Activated CD8-positive, alpha-beta T cell treated with anti-CD3 and anti-CD28 coated beads for 36 hours (primary cell): ENCODE measurements at regions not wholly inside any gene's neighbourhood (a gene's known extent, or its start where the extent isn't known, plus 50 kb on each side); places are given as distances from the start of the nearest gene placed in this dataset.

Experiments used
- ATAC-seq: fragments of 200-7000 bp; cut with Tn5 transposase; one replicate; pipeline ENCODE4 v1.10.0; 2021; ENCODE audit warnings: mild to moderate bottlenecking, moderate library complexity
- CTCF ChIA-PET: fragments of 350-600 bp; sonication (Branson Sonifier 250); formaldehyde crosslinking; loops from one replicate; lab custom pipeline; 2021; ENCODE audit warnings: antibody characterized with exemption; lab: Charles Lee
- POLR2A ChIA-PET: fragments of 350-600 bp; sonication (Branson Sonifier 250); formaldehyde crosslinking; loops from one replicate; lab custom pipeline; 2021; ENCODE audit warnings: antibody characterized with exemption; lab: Charles Lee
- DNase-seq: peaks from one replicate; pipeline ENCODE4 v3.0.0-alpha.2; 2020
- H3K27ac Mint-ChIP-seq: one replicate; pipeline ENCODE4 v1.8.0; 2021; ENCODE audit warnings: mild to moderate bottlenecking, mixed read lengths
- H3K27me3 Mint-ChIP-seq: one replicate; pipeline ENCODE4 v1.8.0; 2021; ENCODE audit warnings: mixed read lengths
- H3K36me3 Mint-ChIP-seq: one replicate; pipeline ENCODE4 v1.8.0; 2021; ENCODE audit warnings: low read depth, mixed read lengths
- H3K4me1 Mint-ChIP-seq: one replicate; pipeline ENCODE4 v1.8.0; 2021; ENCODE audit warnings: low read depth, mixed read lengths
- H3K4me3 Mint-ChIP-seq: one replicate; pipeline ENCODE4 v1.8.0; 2021; ENCODE audit warnings: mild to moderate bottlenecking, moderate library complexity, mixed read lengths
- H3K9me3 Mint-ChIP-seq: one replicate; pipeline ENCODE4 v1.8.0; 2021; ENCODE audit warnings: mixed read lengths
- intact Hi-C: fragments of 100-400 bp; cut with micrococcal nuclease; formaldehyde crosslinking; loops from one replicate; pipeline ENCODE4 v1.10.0; 2022
- TF ChIP-seq, protein P1 (sequence below): fragments of 200-600 bp; IDR thresholded peaks from one replicate; pipeline ENCODE4 v1.8.0; 2022; ENCODE audit warnings: antibody characterized with exemption, mild to moderate bottlenecking

DNA sequence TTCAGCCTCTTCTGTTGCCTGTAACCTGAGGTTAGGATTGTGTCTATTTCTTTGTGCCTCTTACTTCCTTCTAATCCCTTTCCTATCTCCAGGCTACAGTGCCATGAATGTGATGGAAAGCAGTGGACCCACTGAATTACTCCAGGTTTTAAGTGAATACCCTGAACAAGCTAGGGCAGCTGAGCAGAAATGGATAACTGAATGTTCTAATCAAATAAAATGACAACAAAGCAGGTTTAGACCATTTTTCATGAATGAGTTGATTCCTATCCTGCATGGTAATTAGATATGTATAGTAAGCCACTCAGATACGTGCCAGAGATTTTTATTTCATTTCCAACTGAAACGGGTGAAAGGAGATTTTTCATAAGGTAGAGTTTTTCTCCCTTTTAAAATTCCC, 127.5 kb upstream of the ZP4 start:
- TF ChIP-seq, protein P1, sequence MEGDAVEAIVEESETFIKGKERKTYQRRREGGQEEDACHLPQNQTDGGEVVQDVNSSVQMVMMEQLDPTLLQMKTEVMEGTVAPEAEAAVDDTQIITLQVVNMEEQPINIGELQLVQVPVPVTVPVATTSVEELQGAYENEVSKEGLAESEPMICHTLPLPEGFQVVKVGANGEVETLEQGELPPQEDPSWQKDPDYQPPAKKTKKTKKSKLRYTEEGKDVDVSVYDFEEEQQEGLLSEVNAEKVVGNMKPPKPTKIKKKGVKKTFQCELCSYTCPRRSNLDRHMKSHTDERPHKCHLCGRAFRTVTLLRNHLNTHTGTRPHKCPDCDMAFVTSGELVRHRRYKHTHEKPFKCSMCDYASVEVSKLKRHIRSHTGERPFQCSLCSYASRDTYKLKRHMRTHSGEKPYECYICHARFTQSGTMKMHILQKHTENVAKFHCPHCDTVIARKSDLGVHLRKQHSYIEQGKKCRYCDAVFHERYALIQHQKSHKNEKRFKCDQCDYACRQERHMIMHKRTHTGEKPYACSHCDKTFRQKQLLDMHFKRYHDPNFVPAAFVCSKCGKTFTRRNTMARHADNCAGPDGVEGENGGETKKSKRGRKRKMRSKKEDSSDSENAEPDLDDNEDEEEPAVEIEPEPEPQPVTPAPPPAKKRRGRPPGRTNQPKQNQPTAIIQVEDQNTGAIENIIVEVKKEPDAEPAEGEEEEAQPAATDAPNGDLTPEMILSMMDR: no peak
- Mint-ChIP-seq H3K4me3 (no peak overlapping the region), H3K27ac (no peak overlapping the region), H3K4me1 (no peaks in the 10 kb centered on the region), H3K36me3 (no peaks in the 10 kb centered on the region), H3K27me3 (no peaks in the 10 kb centered on the region), H3K9me3 (peaks cover 5% of the 10 kb centered on the region)
- ATAC-seq (no peak), DNase-seq (no peak)
- intact Hi-C loops: no loop called here
- POLR2A ChIA-PET: no interaction called here
- CTCF ChIA-PET: no interaction called here

DNA sequence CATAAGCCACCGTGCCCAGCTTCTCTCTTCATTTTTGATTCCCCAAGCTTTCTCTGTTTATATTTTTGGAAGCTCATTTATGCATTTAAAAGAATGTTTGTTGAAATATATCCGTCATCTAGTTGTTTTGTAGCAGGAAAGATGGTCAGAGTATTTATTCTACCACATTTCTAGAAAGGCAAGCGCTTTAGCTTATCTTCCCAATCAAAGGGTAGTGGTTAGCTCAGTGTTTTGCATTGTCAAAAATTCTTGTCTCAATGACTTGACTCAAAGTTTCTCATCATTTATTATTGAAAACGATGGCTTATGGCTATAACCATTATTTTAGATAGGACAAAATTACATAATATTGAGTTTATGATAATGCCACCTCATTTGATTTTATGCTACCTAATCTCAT, 116.1 kb upstream of the ZP4 start:
- ChIA-PET CTCF (no interaction called here), POLR2A (no interaction called here)
- Mint-ChIP-seq H3K27me3 (no peaks in the 10 kb centered on the region), H3K4me3 (no peak overlapping the region), H3K4me1 (no peaks in the 10 kb centered on the region), H3K27ac (no peak overlapping the region), H3K36me3 (no peaks in the 10 kb centered on the region), H3K9me3 (peaks cover 3% of the 10 kb centered on the region)
- no peak for ATAC-seq
- DNase-seq: no peak
- intact Hi-C loops: no loop called here
- TF ChIP-seq, protein P1: no peak

DNA sequence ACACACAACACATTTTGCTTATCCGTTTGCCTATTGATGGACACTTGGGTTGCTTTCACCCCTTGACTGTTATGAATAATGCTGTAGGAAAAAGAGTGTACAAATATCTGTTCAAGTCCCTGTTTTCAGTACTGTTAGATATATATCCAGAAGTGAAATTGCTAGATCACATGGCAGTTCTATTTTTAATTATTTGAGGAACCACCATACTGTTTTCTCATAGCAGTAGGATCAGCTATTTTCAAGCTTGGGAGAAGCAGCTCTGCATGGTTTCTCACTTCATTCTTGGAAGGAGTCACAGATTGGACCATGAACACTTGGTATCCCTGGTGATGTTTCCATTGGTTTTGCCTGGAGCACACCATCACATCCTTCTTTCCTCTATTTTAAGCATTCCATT, 114.4 kb upstream of the ZP4 start:
- H3K27ac Mint-ChIP-seq: no peak overlapping the region
- ChIA-PET POLR2A (no interaction called here), CTCF (no interaction called here)
- intact Hi-C loops: no loop called here
- DNase-seq (no peak), ATAC-seq (no peak)
- H3K9me3 Mint-ChIP-seq: peaks cover 2% of the 10 kb centered on the region
- no peaks in the 10 kb centered on the region for H3K4me1 Mint-ChIP-seq
- H3K27me3 Mint-ChIP-seq: no peaks in the 10 kb centered on the region
- no peaks in the 10 kb centered on the region for H3K36me3 Mint-ChIP-seq
- H3K4me3 Mint-ChIP-seq: no peak overlapping the region
- TF ChIP-seq, protein P1: no peak

DNA sequence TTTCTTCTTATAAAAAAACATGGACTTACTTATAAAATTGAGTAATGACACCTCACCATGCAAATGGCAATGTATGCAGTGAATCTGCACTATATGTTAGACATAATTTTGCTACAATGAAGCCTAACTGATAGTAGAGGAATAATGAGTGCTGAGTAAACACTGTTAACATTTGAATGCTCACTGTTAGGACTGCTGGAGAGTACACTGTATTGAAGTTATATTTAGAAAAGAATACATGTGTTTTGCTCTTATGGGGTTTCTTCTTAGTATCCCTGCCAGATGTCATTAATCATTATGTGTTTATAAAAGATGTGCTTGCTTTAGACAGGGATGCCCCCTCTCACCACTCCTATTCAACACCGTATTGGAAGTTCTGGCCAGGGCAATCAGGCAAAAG, 111.1 kb upstream of the ZP4 start:
- H3K4me1 Mint-ChIP-seq: no peaks in the 10 kb centered on the region
- no peak for ATAC-seq
- TF ChIP-seq, protein P1: no peak
- no peaks in the 10 kb centered on the region for H3K9me3 Mint-ChIP-seq
- ChIA-PET CTCF (no interaction called here), POLR2A (no interaction called here)
- intact Hi-C loops: no loop called here
- no peaks in the 10 kb centered on the region for H3K36me3 Mint-ChIP-seq
- DNase-seq: no peak
- H3K27ac Mint-ChIP-seq: no peak overlapping the region
- H3K27me3 Mint-ChIP-seq: no peaks in the 10 kb centered on the region
- H3K4me3 Mint-ChIP-seq: no peak overlapping the region

DNA sequence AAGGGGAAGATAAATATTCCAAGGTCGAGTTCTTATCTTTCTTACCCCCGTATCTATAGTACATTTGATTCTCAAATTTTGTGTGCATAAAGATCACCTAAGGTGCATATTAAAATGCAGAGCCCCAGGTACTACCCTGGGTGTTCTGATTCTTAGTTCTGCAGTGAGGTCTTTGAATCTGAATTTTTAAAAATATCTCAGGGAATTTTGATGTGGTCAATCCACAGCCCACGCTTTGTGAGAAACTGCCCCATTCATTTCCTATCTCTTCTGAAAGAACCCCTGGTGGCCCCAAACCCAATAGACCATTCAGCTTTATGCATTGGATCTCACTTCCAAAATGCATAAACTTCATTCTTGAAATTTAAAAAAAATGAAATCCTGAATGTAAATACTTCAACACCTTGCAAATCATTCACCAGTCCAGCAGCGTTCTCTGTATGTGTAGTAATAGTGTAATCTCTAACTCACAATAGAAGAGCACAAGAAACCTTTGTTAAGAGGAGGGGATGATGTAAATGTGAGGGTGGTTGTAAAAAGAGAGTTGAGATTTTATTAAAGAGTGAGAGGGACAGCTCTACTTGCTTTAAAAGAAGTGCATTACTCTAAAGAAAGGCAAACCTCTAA, 108.8 kb upstream of the ZP4 start:
- intact Hi-C loops: no loop called here
- DNase-seq (no peak), ATAC-seq (no peak)
- CTCF ChIA-PET: no interaction called here
- no peaks in the 10 kb centered on the region for H3K4me1 Mint-ChIP-seq
- H3K9me3 Mint-ChIP-seq: no peaks in the 10 kb centered on the region
- H3K27ac Mint-ChIP-seq: no peak overlapping the region
- POLR2A ChIA-PET: no interaction called here
- no peaks in the 10 kb centered on the region for H3K36me3 Mint-ChIP-seq
- TF ChIP-seq, protein P1: no peak
- no peaks in the 10 kb centered on the region for H3K27me3 Mint-ChIP-seq
- H3K4me3 Mint-ChIP-seq: no peak overlapping the region
